Activated CD8-positive, alpha-beta memory T cell treated with anti-CD3 and anti-CD28 coated beads, Interleukin-2, amount 50 U/mL, for 1 hour (primary cell): ENCODE measurements at regions not wholly inside any gene's neighbourhood (a gene's known extent, or its start where the extent isn't known, plus 50 kb on each side); places are given as distances from the start of the nearest gene placed in this dataset.
"Not testable (repeated sequence)": the region's sequence is repeated elsewhere in the genome, so short reads cannot be mapped to it uniquely, and the experiment has no call there.

Experiments
- DNase-seq: peaks from one replicate; pipeline ENCODE4 v3.0.0-alpha.2; 2020; ENCODE audit errors: extremely low read depth

DNA sequence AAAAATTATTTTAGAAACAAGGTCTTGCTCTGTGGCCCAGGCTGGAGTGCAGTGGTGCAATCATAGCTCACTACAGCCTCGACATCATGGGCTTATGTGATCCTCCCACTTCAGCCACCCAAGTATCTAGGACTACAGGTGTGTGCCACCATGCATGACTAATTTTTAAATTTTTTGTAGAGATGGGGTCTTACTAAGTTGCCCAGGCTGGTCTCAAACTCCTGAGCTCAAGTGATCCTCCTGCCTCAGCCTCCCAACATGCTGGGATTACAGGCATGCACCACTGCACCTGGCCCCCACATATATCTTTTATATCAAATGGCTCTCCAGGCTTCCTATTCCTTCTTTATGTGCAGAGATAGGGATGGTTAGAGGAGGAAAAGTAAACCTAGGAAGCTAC is 91.2 kb upstream of the SVIL start:
- DNase-seq = not testable (repeated sequence)

DNA sequence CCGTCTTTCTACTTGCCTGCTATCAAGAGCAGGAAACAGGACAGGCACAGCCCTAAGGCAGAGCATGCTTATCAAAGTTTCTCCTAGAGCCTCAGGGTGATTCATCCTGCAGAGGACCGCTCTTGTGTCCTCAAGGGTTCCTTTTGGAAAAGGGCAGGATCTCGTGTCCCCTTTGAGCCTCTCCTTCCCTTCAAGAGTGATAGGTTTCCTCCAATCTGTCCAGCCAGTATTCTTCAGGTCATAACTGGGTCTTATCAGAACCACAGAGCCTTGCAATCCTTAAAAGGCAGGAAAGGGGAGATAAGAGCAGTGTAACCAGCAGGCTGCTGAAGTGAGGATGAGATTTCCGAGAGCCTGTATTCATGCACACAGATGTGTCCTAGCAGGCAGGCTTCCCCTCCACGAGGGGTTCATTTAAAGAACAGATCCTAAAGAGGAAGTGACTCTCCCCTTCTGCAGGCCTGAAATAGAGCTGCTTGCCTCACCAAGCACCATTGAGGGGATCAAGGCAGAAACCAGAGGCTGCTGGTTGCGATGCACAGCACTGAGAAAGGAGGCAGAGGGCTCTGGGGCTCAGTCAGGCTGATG is 90.5 kb upstream of the SVIL start:
- DNase-seq = no peak

DNA sequence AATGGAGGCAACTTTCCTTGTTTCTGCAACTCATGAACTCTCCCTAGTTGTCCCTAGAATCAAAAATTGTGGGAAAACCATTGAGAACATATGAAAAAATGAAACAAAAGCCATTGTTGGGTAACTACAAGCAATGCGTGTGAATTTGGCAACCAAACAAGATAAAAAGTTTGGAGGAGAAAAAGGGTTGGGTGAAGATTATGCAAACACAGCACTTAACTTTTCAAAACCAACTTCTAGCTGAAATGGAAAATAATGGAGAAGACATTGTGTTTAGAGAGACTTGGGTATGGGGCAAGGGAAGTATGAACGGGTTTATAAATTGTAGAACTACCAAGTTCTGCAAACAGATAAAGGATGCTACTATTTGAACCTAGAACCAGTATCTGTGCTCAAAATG is 89.0 kb upstream of the SVIL start:
- DNase-seq = no peak

DNA sequence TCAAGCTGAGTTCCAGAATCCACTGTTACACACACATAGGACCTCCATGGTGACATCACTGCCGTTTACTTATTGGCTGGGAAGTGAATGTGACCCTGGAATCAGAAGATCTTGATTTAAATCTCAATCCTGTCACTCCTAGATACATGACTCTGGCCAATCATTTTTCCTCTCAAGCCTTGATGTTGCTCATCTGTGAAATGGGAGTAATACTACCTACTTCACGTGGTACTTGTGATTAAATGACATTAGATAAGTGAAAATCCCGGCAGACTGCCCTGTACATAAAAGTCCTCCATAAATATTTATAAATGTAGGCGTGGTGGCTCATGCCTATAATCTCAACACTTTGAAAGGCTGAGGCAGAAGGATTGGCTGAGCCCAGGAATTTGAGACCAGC is 88.0 kb upstream of the SVIL start:
- no peak for DNase-seq

DNA sequence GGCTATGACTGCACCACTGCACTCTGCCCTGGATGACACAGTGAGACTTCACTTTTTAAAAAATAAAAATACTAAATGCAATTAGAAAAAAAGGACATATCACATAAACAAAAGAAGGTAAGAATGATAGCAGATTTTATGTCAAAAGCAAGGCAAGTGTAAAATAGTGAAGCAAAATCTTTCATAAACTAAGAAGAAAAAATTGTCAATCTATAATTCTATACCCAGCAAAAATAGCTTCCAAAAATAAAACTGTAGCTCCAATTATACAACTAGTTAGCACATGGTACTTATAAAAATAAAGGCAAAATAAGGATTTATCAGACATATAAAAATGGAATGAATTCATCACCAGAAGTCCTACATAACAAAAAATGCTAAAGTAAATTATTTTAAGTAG is 85.4 kb upstream of the SVIL start:
- DNase-seq = no peak

DNA sequence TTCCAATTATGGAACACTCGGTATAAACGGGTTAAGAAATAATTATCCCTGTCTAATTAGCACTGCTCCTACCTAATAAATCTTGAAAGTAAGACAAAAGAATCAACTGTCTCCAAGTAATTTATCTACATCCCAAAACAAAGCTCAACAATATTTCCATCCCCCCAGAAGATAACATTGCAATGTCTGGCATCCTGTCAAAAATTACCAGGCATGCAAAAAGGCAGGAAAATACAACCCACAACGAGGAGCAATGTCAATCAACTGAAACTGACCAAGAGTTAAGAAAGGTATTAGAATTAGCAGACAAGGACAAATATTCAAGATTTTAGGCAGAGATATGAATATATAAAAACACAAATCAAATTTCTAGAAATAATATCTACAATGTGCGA is 84.5 kb upstream of the SVIL start:
- no peak for DNase-seq

DNA sequence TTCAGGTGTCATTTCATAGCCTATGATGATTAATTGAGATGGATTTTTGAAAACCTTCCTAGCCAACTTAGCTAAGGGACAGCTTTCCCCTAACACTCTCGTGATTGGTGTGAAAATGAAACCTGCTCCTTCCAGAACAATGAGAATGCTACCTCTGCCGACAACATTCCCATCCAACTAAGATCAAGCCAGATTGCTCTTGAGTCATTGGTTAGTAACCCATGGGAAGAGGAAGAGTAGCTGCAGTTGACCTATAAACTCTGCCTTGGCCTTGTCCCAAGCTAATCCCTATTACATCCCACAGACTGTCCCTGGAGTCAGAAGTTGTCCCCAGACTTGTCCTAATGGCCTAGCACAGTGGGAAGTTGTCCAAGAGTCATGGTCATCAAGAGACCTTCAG is 80.5 kb upstream of the SVIL start:
- DNase-seq = no peak

DNA sequence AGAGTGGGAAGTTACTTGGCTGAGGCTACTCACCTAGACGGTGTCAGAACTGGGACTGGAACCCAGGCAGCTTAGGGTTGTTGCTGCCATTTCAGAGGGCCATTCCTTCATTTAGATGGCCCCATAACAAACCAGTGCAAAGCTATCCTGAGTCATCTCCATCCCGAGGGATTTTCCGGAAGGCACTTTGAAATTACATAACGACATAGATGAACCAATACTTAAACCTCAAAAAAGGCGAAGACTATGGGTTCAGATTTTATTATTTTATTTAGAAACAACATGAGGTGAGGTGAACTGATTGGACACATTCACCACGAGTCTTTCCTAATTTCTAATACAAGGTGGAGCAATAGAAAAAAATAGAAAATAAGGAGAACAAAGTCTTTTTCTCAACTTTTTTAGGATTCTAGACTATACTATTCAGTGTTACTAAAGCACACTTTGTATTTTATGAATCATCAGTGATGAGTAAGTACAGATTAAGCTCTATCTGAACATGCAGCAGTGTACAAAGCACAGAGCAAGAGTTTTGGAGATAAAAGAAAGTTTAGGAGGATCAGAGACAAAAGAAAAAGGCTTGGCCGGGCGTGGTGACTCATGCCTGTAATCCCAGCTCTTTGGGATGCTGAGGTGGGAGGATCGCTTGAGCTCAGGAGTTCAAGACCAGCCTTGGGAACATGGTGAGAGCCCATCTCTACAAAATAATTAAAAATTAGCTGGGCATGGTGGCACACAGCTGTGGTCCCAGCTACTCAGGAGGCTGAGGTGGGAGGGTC is 79.5 kb upstream of the SVIL start:
- DNase-seq = no peak

DNA sequence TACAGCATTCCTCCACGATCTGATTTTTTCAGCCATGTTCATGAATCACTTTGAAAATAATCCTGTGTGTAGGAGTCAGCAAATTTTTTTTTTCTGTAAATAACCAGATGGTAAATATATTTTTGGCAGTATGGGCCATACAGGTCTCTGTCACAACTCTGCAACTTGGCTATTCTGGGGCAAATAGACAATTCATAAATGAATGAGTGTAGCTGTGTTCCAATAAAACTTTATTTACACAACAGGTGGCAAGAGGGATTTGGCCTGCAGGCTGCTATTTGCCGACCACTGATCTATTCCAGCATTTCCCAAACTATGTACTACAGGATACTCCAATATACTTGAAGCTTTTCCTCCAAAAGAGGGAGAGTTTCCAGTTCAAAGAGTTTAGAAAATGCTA is 78.7 kb upstream of the SVIL start:
- DNase-seq = no peak

DNA sequence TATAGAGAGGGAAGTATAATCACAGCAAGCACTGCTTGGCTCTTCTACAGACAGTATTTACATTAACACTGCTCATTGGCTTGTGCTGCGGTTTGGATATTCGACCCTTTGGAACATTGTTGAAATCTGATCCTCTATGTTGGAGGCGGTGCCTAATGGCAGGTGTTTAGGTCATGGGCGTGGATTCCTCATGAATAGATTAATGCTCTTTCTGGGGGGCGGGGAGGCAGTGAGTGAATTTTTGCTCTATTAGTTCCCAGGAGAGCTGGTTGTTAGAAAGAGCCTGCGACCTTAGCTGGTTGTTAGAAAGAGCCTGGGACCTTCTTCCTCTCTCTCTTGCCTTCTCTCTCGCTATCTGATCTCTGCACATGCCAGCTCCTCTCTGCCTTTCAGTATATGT is 77.3 kb upstream of the SVIL start:
- no peak for DNase-seq

DNA sequence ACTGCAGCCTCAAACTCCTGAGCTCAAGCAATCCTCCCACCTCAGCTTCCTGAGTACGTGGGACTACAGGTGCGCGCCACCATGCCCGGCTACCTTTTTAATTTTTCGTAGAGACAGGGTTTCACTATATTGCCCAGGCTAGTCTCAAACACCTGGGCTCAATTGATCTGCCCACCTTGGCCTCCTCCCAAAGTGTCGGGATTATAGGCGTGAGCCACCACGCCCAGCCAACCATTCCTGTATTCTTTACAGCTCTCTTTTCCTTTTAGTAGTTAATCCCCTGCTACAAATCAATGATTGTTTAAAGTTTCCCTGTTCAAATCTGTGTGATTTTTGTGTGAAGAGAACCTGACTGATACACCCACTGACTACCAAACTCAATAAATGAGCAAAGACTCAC is 75.4 kb upstream of the SVIL start:
- DNase-seq = no peak

DNA sequence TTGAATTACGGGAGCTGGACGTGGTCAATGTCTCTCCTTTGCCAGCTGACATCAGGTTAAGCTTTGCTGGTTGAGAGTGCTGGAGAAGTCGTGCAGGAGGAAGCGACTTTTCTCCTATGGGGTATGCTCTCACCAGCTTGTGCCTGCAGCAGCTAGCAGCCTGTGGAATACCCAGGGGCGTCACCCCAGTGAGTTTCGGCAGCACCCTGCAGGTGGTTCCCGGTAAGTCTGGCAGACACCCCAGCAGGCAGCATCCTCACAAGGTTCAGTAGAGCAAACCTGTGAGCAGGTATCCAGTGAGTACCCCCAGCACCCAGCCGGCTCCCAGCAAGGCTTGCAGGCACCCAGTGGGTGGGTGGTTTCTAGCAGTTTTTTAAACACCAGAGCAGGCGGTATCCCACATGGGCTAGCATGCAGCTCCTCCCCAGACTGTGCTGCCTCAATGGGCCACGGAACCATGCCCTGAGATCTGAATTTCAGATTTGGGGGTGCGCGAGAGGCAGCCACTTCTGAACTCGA is 74.8 kb upstream of the SVIL start:
- DNase-seq = no peak

DNA sequence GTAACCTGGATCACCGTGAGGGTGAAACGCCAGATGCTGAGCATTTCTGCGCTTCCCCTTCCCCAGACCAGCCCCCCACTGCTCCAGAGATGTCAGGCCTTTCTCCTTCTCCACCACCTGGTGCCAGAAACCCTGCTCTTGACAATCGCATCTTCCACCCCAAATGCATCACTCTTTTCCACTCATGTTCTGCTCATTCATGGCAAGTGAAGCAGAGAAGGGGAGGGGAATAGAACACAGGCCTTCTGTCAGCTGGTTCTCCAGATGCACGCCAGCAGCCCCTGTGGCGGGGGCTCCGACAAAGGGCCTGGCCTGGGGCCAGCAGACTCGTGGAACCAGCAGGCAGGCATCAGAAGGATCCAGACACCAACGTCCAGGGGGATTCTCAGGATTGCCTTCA is 68.5 kb upstream of the SVIL start:
- no peak for DNase-seq

DNA sequence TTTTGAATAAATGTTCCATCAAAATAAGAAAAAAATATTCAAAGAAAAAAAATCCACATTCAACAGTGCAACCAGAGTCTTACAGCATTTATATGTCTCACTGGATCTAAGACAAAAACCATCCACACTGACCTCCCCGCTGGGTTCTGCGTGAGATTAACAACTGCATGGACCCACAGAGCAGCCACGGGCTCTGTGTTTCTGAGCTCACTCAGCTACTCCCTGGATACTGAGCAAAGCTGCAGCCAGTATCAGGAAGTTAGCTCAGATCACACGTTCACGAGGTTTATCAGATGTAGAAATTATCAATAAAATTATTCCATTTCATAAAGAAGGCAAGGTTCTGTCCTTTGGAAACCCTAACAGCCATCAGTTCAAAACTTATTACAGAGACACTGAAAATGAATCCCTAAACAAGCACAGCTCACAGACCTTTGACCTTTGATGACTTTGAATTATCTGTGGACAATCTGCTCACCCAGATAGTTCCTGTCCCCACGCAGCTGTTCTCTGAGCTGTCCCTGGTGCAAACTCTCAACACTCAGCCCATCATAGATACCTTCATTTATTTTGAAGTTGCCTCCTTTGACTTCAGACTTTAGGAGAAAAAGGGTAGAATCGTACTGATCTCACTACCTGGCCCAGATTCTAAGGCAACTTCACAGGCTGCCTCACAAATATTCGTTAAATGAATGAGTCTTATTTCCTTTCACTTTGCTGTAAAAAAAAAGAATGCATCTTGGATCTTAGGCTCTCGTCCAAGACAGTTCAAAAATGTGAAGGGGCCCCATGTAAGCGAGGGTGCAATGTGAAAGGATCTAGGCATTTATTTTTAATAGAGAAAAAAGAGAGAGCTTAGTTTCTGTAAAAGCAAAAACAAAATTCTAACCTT is 67.7 kb upstream of the SVIL start:
- DNase-seq = no peak

DNA sequence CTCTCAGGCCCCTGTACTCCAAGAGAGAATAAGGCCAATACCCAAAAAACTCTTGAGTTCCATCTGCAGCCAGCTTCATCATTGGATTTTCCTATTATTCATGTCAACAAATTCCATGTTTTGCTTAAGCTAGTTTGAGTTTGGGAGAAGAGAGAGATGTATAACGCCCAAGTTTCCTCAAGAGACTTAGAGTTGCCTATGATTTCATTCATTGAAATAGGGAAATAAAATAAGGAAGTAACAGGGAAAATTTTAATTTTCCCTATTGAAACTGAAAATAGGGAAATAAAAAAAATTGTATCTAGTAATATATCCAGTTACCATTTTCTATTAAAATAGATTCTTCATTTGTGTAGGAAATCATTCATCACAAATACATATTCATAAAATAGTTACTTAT is 66.5 kb upstream of the SVIL start:
- DNase-seq = no peak

DNA sequence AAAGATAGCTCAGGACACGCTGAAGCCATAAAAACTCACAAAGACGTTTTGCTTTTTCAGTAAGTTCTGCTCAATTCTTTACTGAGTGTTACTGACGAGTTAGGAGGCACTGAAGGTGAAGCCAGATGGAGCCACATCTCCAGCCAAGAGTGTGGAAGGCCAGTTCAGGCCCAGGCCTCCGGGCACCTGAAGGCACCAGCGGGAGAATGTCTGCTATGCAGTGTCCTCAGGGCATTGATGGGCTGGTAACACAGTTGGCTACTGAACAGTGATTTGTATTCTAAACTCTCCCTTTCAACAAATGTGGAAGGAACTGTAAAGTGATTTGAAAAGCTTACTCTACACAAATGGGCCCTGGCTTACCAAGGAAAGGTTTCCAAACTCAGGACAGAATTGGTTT is 64.8 kb upstream of the SVIL start:
- DNase-seq = no peak

DNA sequence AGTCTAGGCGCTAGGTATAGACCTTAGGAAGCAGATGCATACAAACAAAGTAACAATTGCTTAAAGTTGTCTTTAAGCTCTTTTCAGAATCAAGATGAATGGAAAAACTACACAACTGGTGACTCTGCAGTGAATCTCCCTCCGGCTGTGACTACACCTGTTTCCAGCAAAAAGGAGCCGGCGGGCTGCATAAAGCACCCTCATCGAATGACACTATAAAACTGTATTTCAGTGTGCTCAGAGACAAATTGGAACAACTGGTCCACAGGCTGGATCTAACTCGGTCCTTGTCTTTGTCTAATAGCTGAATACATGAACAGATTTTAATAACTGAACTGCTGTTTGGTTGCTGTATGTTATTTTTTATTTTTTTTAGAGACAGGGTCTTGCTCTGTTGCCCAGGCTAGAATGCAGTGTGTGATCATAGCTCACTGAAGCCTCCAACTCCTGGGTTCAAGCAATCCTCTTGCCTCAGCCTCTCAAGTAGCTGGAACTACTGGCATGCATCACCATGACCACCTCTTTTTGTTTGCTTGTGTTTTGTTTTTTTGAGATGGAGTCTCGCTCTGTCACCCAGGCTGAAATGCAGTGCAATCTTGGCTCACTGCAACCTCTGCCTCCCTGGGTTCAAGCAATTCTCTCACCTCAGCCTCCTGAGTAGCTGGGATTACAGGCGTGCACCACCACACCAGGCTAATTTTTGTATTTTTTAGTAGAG is 64.2 kb upstream of the SVIL start:
- DNase-seq = no peak

DNA sequence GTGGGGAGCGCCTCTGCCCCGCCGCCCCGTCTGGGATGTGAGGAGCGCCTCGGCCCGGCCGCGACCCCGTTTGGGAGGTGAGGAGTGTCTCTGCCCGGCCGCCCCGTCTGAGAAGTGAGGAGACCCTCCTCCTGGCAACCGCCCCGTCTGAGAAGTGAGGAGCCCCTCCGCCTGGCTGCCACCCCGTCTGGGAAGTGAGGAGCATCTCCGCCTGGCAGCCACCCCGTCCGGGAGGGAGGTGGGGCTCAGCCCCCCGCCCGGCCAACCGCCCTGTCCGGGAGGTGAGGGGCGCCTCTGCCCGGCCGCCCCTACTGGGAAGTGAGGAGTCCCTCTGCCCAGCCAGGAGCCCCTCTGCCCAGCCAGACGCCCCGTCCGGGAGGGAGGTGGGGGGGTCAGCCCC is 61.8 kb upstream of the SVIL start:
- not testable (repeated sequence) for DNase-seq

DNA sequence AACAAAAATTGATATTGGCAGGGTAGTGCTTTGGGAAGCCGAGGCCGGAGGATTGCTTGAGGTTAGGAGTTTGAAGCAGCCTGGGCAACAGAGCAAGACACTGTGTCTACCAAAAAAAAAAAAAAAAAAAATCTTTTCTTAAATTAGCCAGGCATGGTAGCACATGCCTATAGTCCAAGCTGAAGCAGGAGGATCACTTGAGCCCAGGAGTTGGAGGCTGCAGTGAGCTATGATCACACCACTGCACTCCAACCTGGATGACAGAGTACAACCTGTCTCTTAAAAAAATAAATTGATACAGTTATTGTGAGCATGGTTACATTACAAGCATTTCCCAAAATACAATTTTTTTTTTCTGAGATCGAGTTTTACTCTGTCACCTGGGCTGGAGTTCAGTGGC is 59.4 kb upstream of the SVIL start:
- DNase-seq = no peak

DNA sequence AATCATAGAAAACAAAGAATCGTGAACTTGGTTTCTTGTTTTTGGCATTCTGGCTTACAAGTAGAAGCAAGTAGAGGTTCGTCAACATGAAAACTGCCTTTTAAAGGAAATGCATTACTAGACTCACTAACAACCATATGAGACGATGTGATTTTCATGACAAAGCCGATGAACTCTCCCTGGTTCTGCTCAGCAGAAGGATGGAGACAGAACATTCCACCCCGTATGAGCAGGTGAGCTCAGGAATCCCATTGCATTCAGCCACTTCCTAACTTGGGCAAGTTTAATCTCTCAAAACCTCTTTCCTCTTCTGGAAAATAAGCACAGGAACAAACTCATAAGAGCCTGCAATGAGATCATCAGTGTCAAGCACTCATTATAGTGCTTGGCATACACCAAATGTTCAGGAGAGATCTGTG is 57.4 kb upstream of the SVIL start:
- no peak for DNase-seq

DNA sequence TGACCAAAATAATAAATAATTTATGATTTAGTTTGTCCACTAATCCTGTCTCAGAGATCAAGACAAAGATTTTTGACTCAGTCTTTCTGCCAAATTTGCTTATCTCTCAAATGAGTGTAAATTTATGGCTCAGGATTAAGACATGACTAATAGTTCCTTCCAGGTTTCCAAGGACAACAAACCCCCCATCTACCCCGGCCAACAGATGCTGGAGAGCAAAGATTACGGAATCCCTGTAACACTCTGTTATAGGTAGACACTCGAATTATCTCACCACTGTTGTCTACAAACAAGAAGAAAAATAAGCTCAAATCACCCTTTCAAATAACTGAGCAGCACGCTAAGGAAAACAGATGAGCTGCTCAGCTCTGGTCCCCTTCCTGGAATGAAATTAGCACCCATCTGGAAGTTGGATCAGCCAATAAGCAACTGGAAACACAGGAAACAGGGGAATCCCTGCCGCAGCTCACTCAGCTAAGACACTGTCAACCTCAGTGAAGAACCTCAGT is 56.8 kb upstream of the SVIL start:
- DNase-seq = no peak

DNA sequence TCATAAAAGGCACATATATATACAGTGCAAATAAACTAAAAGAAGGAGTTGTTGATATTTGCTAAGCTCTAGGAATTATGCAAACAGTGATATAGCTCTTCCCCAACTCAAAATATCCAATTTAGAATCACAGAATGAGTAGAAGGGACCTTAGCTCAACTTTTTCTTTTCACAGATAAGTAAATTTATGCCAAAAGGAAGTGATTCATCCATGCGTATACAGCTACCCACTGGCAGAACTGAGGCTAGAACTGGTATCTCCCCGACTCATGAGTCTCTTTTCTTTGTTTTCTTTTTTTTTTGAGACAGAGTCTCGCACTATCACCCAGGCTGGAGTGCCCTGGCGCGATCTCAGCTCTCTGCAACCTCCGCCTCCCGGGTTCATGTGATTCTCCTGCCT is 54.2 kb upstream of the SVIL start:
- no peak for DNase-seq
